GM23338 (cell line): ENCODE measurements at regions not wholly inside any gene's neighbourhood (a gene's known extent, or its start where the extent isn't known, plus 50 kb on each side); places are given as distances from the start of the nearest gene placed in this dataset.

ENCODE experiments used
- ATAC-seq: fragments of 200-7000 bp; cut with Tn5 transposase; 3 replicates; pipeline ENCODE4 v1.9.1; 2020
- DNase-seq: peaks from one replicate; pipeline ENCODE4 v3.0.0-alpha.2; 2015; ENCODE audit warnings: low spot score
- H2AFZ ChIP-seq: fragments of 200-600 bp; sonication (generic); 2 replicates; pipeline ENCODE4 v1.8.0; 2016; ENCODE audit warnings: antibody characterized with exemption, mild to moderate bottlenecking, moderate library complexity
- H3F3A ChIP-seq: fragments of 200-600 bp; sonication (generic); replicated peaks from 2 replicates; pipeline ENCODE4 v1.8.0; 2017; ENCODE audit warnings: antibody characterized with exemption, mixed run types, low read depth
- H3K27ac ChIP-seq: fragments of 200-600 bp; sonication (generic); 2 replicates; pipeline ENCODE4 v1.6.1; 2016; ENCODE audit warnings: low read depth
- H3K27me3 ChIP-seq: fragments of 200-600 bp; sonication (generic); 2 replicates; pipeline ENCODE4 v1.8.0; 2016; ENCODE audit warnings: mild to moderate bottlenecking, mixed run types, moderate library complexity; ENCODE audit not compliant: insufficient read depth
- H3K36me3 ChIP-seq: fragments of 200-600 bp; sonication (generic); 2 replicates; pipeline ENCODE4 v1.8.0; 2016; ENCODE audit warnings: mild to moderate bottlenecking; ENCODE audit not compliant: insufficient read depth
- H3K4me1 ChIP-seq: fragments of 200-600 bp; sonication (generic); 2 replicates; pipeline ENCODE4 v1.8.0; 2016; ENCODE audit warnings: mild to moderate bottlenecking, moderate library complexity; ENCODE audit not compliant: insufficient read depth
- H3K4me2 ChIP-seq: fragments of 200-600 bp; sonication (generic); 2 replicates; pipeline ENCODE4 v1.7.1; 2017; ENCODE audit warnings: mixed run types
- H3K4me3 ChIP-seq: fragments of 200-600 bp; sonication (generic); 2 replicates; pipeline ENCODE4 v1.6.1; 2016; ENCODE audit warnings: mixed run types
- H3K79me2 ChIP-seq: fragments of 200-600 bp; sonication (generic); replicated peaks from 2 replicates; pipeline ENCODE4 v1.8.0; 2017; ENCODE audit warnings: mild to moderate bottlenecking; ENCODE audit not compliant: insufficient read depth
- H3K9me2 ChIP-seq: fragments of 200-600 bp; sonication (generic); 2 replicates; pipeline ENCODE4 v1.8.0; 2017; ENCODE audit not compliant: insufficient read depth
- H4K20me1 ChIP-seq: fragments of 200-600 bp; sonication (generic); replicated peaks from 2 replicates; pipeline ENCODE4 v1.8.0; 2017; ENCODE audit warnings: mild to moderate bottlenecking; ENCODE audit not compliant: insufficient read depth
- H3K27ac Mint-ChIP-seq: 2 replicates; pipeline ENCODE4 v1.8.0; 2020; ENCODE audit warnings: inconsistent platforms, mild to moderate bottlenecking, moderate library complexity, mixed read lengths
- H3K27me3 Mint-ChIP-seq: 3 replicates; pipeline ENCODE4 v1.8.0; 2022; ENCODE audit warnings: low read depth, mild to moderate bottlenecking, moderate library complexity, mixed read lengths, inconsistent platforms; ENCODE audit not compliant: insufficient read depth, poor library complexity
- H3K36me3 Mint-ChIP-seq: 3 replicates; pipeline ENCODE4 v1.8.0; 2021; ENCODE audit warnings: low read depth, mild to moderate bottlenecking, inconsistent platforms, moderate library complexity, mixed read lengths
- H3K4me1 Mint-ChIP-seq: 3 replicates; pipeline ENCODE4 v1.8.0; 2020; ENCODE audit warnings: mild to moderate bottlenecking, inconsistent platforms, mixed read lengths
- H3K4me3 Mint-ChIP-seq: 3 replicates; pipeline ENCODE4 v1.8.0; 2021; ENCODE audit warnings: moderate library complexity, mild to moderate bottlenecking, inconsistent platforms, mixed read lengths
- H3K9me3 Mint-ChIP-seq: 3 replicates; pipeline ENCODE4 v1.8.0; 2020; ENCODE audit warnings: moderate library complexity, mild to moderate bottlenecking, inconsistent platforms, mixed read lengths
- CTCF ChIP-seq, 2 experiments: fragments of 200-600 bp in 1 of 2; sonication (generic) in 1 of 2; conservative IDR thresholded peaks; 2 replicates each; pipeline versions ENCODE4 v1.5.1 to v1.6.1; 2016 to 2017; ENCODE audit warnings: antibody characterized with exemption in 2 of 2, low read depth in 2 of 2, mild to moderate bottlenecking in 2 of 2, moderate library complexity in 1 of 2
- EZH2phosphoT487 ChIP-seq: fragments of 200-600 bp; sonication (generic); IDR thresholded peaks from one replicate; pipeline ENCODE4 v1.8.1; 2018; ENCODE audit warnings: antibody characterized with exemption; ENCODE audit not compliant: unreplicated experiment
- JUNB ChIP-seq: IDR thresholded peaks from one replicate; pipeline ENCODE4 v1.6.1; 2016; ENCODE audit warnings: antibody characterized with exemption; ENCODE audit not compliant: unreplicated experiment
- POLR2AphosphoS5 ChIP-seq: IDR thresholded peaks from 2 replicates; pipeline ENCODE4 v1.6.1; 2016; ENCODE audit warnings: antibody characterized with exemption, low read depth
- STAT1 ChIP-seq: IDR thresholded peaks from one replicate; pipeline ENCODE4 v1.6.1; 2016; ENCODE audit warnings: antibody characterized with exemption; ENCODE audit not compliant: unreplicated experiment
- TF ChIP-seq, protein P1 (sequence below): fragments of 250-450 bp; sonication (Bioruptor Pico); IDR thresholded peaks from 2 replicates; pipeline ENCODE4 v1.5.0; 2020; ENCODE audit warnings: mild to moderate bottlenecking, moderate library complexity

DNA sequence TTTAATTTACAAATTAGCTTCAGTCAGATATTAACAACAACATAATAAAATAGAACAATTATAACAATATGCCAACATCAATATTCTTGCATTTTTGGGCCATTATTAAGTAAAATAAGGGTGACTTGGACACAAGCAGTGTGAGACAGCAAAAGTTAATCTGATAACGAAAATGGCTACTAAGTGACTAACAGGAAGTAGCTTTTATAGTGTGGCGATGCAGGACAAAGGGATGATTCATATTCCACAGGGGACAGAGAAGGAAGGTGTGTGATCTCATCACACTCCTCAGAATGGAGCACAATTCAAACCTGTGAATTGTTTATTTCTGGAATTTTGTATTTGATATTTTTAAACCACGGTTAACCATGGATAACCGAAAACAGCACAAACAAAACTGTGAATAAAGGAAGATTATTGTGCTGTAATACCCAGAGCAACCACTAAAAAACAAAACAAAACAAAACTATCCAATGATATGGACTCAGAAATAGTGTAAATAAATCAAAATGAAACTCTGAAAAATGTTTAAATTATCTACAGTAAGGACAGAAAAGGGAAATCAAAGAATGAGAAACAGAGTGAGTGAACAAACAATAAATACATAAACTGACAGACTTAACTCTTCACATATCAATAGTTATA, 66.9 kb upstream of the TFEC start:
- Histone ChIP-seq H3K4me3 (no peak overlapping the region), H3K27me3 (no peaks in the 10 kb centered on the region), H2AFZ (no peak overlapping the region), H3K9me2 (no peaks in the 10 kb centered on the region), H3K79me2 (no peaks in the 10 kb centered on the region), H3K27ac (no peak overlapping the region), H3K4me2 (no peak overlapping the region), H3K36me3 (no peaks in the 10 kb centered on the region), H3K4me1 (peaks cover 6% of the 10 kb centered on the region; the same call in 1 of the 2 replicates), H3F3A (no peaks in the 10 kb centered on the region), H4K20me1 (no peaks in the 10 kb centered on the region)
- H3K9me3 Mint-ChIP-seq, result no peaks in the 10 kb centered on the region
- no peak for TF ChIP-seq STAT1
- TF ChIP-seq EZH2phosphoT487, result no peak
- peak in 1 of 2 experiments; percentile 48; a peak in 2 of 4 replicates for TF ChIP-seq CTCF (conservative IDR thresholded peaks at IDR 0.05; ENCODE audit: low read depth in 2 of 2)
- no peak for TF ChIP-seq POLR2AphosphoS5
- TF ChIP-seq JUNB, result no peak
- TF ChIP-seq, protein P1, sequence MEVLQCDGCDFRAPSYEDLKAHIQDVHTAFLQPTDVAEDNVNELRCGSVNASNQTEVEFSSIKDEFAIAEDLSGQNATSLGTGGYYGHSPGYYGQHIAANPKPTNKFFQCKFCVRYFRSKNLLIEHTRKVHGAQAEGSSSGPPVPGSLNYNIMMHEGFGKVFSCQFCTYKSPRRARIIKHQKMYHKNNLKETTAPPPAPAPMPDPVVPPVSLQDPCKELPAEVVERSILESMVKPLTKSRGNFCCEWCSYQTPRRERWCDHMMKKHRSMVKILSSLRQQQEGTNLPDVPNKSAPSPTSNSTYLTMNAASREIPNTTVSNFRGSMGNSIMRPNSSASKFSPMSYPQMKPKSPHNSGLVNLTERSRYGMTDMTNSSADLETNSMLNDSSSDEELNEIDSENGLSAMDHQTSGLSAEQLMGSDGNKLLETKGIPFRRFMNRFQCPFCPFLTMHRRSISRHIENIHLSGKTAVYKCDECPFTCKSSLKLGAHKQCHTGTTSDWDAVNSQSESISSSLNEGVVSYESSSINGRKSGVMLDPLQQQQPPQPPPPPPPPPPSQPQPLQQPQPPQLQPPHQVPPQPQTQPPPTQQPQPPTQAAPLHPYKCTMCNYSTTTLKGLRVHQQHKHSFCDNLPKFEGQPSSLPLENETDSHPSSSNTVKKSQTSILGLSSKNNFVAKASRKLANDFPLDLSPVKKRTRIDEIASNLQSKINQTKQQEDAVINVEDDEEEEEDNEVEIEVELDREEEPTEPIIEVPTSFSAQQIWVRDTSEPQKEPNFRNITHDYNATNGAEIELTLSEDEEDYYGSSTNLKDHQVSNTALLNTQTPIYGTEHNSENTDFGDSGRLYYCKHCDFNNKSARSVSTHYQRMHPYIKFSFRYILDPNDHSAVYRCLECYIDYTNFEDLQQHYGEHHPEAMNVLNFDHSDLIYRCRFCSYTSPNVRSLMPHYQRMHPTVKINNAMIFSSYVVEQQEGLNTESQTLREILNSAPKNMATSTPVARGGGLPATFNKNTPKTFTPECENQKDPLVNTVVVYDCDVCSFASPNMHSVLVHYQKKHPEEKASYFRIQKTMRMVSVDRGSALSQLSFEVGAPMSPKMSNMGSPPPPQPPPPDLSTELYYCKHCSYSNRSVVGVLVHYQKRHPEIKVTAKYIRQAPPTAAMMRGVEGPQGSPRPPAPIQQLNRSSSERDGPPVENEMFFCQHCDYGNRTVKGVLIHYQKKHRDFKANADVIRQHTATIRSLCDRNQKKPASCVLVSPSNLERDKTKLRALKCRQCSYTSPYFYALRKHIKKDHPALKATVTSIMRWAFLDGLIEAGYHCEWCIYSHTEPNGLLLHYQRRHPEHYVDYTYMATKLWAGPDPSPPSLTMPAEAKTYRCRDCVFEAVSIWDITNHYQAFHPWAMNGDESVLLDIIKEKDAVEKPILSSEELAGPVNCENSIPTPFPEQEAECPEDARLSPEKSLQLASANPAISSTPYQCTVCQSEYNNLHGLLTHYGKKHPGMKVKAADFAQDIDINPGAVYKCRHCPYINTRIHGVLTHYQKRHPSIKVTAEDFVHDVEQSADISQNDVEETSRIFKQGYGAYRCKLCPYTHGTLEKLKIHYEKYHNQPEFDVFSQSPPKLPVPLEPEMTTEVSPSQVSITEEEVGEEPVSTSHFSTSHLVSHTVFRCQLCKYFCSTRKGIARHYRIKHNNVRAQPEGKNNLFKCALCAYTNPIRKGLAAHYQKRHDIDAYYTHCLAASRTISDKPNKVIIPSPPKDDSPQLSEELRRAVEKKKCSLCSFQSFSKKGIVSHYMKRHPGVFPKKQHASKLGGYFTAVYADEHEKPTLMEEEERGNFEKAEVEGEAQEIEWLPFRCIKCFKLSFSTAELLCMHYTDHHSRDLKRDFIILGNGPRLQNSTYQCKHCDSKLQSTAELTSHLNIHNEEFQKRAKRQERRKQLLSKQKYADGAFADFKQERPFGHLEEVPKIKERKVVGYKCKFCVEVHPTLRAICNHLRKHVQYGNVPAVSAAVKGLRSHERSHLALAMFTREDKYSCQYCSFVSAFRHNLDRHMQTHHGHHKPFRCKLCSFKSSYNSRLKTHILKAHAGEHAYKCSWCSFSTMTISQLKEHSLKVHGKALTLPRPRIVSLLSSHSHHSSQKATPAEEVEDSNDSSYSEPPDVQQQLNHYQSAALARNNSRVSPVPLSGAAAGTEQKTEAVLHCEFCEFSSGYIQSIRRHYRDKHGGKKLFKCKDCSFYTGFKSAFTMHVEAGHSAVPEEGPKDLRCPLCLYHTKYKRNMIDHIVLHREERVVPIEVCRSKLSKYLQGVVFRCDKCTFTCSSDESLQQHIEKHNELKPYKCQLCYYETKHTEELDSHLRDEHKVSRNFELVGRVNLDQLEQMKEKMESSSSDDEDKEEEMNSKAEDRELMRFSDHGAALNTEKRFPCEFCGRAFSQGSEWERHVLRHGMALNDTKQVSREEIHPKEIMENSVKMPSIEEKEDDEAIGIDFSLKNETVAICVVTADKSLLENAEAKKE, result no peak
- H3K36me3 Mint-ChIP-seq, result no peaks in the 10 kb centered on the region
- DNase-seq (no peak), ATAC-seq (no peak)
- H3K27me3 Mint-ChIP-seq, result no peaks in the 10 kb centered on the region
- no peak overlapping the region for H3K4me3 Mint-ChIP-seq
- H3K27ac Mint-ChIP-seq, result no peak overlapping the region
- H3K4me1 Mint-ChIP-seq, result peaks cover 13% of the 10 kb centered on the region
